HG03175 (cell line): ENCODE measurements at regions not wholly inside any gene's neighbourhood (a gene's known extent, or its start where the extent isn't known, plus 50 kb on each side); places are given as distances from the start of the nearest gene placed in this dataset.

Experiments
- ATAC-seq: cut with Tn5 transposase; IDR thresholded peaks from one replicate; pipeline ENCODE4 v1.9.1; 2021; ENCODE audit warnings: mild to moderate bottlenecking, moderate library complexity; ENCODE audit not compliant: unreplicated experiment

GRCh38 chr1:83596331-83596730 is 402.6 kb downstream of the TTLL7 start:
- no peak for ATAC-seq

- ATAC-seq: no peak
Measured at GRCh38 chr1:83593073-83593472, 405.9 kb downstream of the TTLL7 start.

- no peak for ATAC-seq
Measured at GRCh38 chr1:83588140-83588539, 410.8 kb downstream of the TTLL7 start.

GRCh38 chr1:83583351-83584014 is 415.4 kb downstream of the TTLL7 start:
- ATAC-seq: no peak

- ATAC-seq: no peak
Measured at GRCh38 chr1:83581747-83582146, 417.2 kb downstream of the TTLL7 start.

GRCh38 chr1:83574791-83575190 is 424.1 kb downstream of the TTLL7 start:
- ATAC-seq: no peak

- ATAC-seq: no peak
Measured at GRCh38 chr1:83573776-83574175, 425.2 kb downstream of the TTLL7 start.

- ATAC-seq: no peak
Measured at GRCh38 chr1:83571536-83571935, 427.4 kb downstream of the TTLL7 start.

GRCh38 chr1:83561346-83561745 is 437.6 kb downstream of the TTLL7 start:
- no peak for ATAC-seq

- ATAC-seq: no peak
Measured at GRCh38 chr1:83559129-83559840, 439.6 kb downstream of the TTLL7 start.

GRCh38 chr1:83555871-83556270 is 443.1 kb downstream of the TTLL7 start:
- ATAC-seq: no peak

GRCh38 chr1:83554174-83554573 is 444.8 kb downstream of the TTLL7 start:
- no peak for ATAC-seq

GRCh38 chr1:83552820-83553219 is 446.1 kb downstream of the TTLL7 start:
- ATAC-seq: no peak

- ATAC-seq: no peak
Measured at GRCh38 chr1:83548311-83548710, 450.6 kb downstream of the TTLL7 start.

- ATAC-seq: no peak
Measured at GRCh38 chr1:83547901-83548300, 451.0 kb downstream of the TTLL7 start.

GRCh38 chr1:83546874-83547273 is 452.1 kb downstream of the TTLL7 start:
- no peak for ATAC-seq

GRCh38 chr1:83545066-83545862 is 453.7 kb downstream of the TTLL7 start:
- ATAC-seq: no peak

GRCh38 chr1:83543222-83543973 is 455.5 kb downstream of the TTLL7 start:
- ATAC-seq: no peak

- no peak for ATAC-seq
Measured at GRCh38 chr1:83531521-83532309, 467.2 kb downstream of the TTLL7 start.

- no peak for ATAC-seq
Measured at GRCh38 chr1:83530506-83530905, 468.4 kb downstream of the TTLL7 start.
